DND-41 (cell line): ENCODE measurements at regions not wholly inside any gene's neighbourhood (a gene's known extent, or its start where the extent isn't known, plus 50 kb on each side); places are given as distances from the start of the nearest gene placed in this dataset.

Experiments
- ATAC-seq: fragments of 200-7000 bp; cut with Tn5 transposase; 3 replicates; pipeline ENCODE4 v1.9.1; 2021; ENCODE audit warnings: low read depth; ENCODE audit not compliant: insufficient read depth
- DNase-seq: peaks from one replicate; pipeline ENCODE4 v3.0.0-alpha.2; 2020
- H2AFZ ChIP-seq: 2 replicates; pipeline ENCODE4 v1.6.0; 2012; ENCODE audit warnings: low read depth, low read length
- H3K27ac ChIP-seq: 2 replicates; pipeline ENCODE4 v1.5.1; 2012; ENCODE audit warnings: low read length, inconsistent platforms
- H3K27me3 ChIP-seq: fragments of 200-600 bp; sonication (generic); 2 replicates; pipeline ENCODE4 v1.6.0; 2012; ENCODE audit warnings: low read length, mild to moderate bottlenecking, inconsistent platforms; ENCODE audit not compliant: insufficient read depth, poor library complexity
- H3K36me3 ChIP-seq: 2 replicates; pipeline ENCODE4 v1.5.1; 2012; ENCODE audit warnings: low read length, inconsistent platforms; ENCODE audit not compliant: insufficient read depth
- H3K4me1 ChIP-seq: 2 replicates; pipeline ENCODE4 v1.5.1; 2012; ENCODE audit warnings: mild to moderate bottlenecking, low read length; ENCODE audit not compliant: insufficient read depth
- H3K4me2 ChIP-seq: 2 replicates; pipeline ENCODE4 v1.6.0; 2012; ENCODE audit warnings: mild to moderate bottlenecking, moderate library complexity, low read length, inconsistent platforms; ENCODE audit not compliant: insufficient read depth
- H3K4me3 ChIP-seq, 2 experiments: fragments of 200-600 bp in 1 of 2; shearing (Covaris generic) in 1 of 2; 2 replicates each; pipeline ENCODE4 v1.5.1; 2012 to 2016; ENCODE audit warnings: inconsistent platforms in 2 of 2, low read length in 2 of 2, mild to moderate bottlenecking in 2 of 2, low read depth in 1 of 2, moderate library complexity in 1 of 2
- H3K79me2 ChIP-seq: 2 replicates; pipeline ENCODE4 v1.6.0; 2012; ENCODE audit warnings: low read length, inconsistent platforms; ENCODE audit not compliant: insufficient read depth
- H3K9ac ChIP-seq: 2 replicates; pipeline ENCODE4 v1.6.0; 2012; ENCODE audit warnings: low read depth, mild to moderate bottlenecking, inconsistent platforms, low read length, moderate library complexity
- H3K9me3 ChIP-seq: 2 replicates; pipeline ENCODE4 v1.5.1; 2012; ENCODE audit warnings: low read length, moderate library complexity, mild to moderate bottlenecking, inconsistent platforms; ENCODE audit not compliant: insufficient read depth, severe bottlenecking
- H4K20me1 ChIP-seq: 2 replicates; pipeline ENCODE4 v1.6.0; 2012; ENCODE audit warnings: low read length; ENCODE audit not compliant: insufficient read depth
- EZH2 ChIP-seq: IDR thresholded peaks from 3 replicates; pipeline ENCODE4 v1.6.1; 2012; ENCODE audit warnings: borderline replicate concordance, low read depth, mild to moderate bottlenecking, moderate library complexity, low read length, inconsistent platforms; ENCODE audit not compliant: severe bottlenecking
- TF ChIP-seq, protein P1 (sequence below): IDR thresholded peaks from 2 replicates; pipeline ENCODE4 v1.5.1; 2012; ENCODE audit warnings: borderline replicate concordance, low read length, moderate library complexity, mild to moderate bottlenecking; ENCODE audit not compliant: poor library complexity, severe bottlenecking; ENCODE audit errors: extremely low read depth

- no peaks in the 10 kb centered on the region for H3K36me3 ChIP-seq
- no peak overlapping the region for H2AFZ ChIP-seq
- H3K4me3 ChIP-seq, result no peak overlapping the region
- DNase-seq, result no peak
- H3K79me2 ChIP-seq, result no peaks in the 10 kb centered on the region
- no peak for TF ChIP-seq EZH2
- TF ChIP-seq, protein P1, sequence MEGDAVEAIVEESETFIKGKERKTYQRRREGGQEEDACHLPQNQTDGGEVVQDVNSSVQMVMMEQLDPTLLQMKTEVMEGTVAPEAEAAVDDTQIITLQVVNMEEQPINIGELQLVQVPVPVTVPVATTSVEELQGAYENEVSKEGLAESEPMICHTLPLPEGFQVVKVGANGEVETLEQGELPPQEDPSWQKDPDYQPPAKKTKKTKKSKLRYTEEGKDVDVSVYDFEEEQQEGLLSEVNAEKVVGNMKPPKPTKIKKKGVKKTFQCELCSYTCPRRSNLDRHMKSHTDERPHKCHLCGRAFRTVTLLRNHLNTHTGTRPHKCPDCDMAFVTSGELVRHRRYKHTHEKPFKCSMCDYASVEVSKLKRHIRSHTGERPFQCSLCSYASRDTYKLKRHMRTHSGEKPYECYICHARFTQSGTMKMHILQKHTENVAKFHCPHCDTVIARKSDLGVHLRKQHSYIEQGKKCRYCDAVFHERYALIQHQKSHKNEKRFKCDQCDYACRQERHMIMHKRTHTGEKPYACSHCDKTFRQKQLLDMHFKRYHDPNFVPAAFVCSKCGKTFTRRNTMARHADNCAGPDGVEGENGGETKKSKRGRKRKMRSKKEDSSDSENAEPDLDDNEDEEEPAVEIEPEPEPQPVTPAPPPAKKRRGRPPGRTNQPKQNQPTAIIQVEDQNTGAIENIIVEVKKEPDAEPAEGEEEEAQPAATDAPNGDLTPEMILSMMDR, result no peak
- H3K9ac ChIP-seq, result no peak overlapping the region
- ATAC-seq, result no peak
- no peaks in the 10 kb centered on the region for H3K4me1 ChIP-seq
- no peak overlapping the region for H3K27ac ChIP-seq
- H4K20me1 ChIP-seq, result no peaks in the 10 kb centered on the region
- H3K27me3 ChIP-seq, result no peaks in the 10 kb centered on the region
- H3K9me3 ChIP-seq, result no peaks in the 10 kb centered on the region
- no peak overlapping the region for H3K4me2 ChIP-seq
These were observed 433.8 kb downstream of the PRKD1 start for GRCh38 chr14:29493849-29494248.

GRCh38 chr14:29494312-29494711 is 433.3 kb downstream of the PRKD1 start:
- Histone ChIP-seq H3K4me3 (no peak overlapping the region), H3K4me2 (no peak overlapping the region), H3K27ac (no peak overlapping the region), H3K9me3 (no peaks in the 10 kb centered on the region), H4K20me1 (no peaks in the 10 kb centered on the region), H3K36me3 (no peaks in the 10 kb centered on the region), H3K79me2 (no peaks in the 10 kb centered on the region), H2AFZ (no peak overlapping the region), H3K27me3 (no peaks in the 10 kb centered on the region), H3K4me1 (no peaks in the 10 kb centered on the region), H3K9ac (no peak overlapping the region)
- no peak for DNase-seq
- TF ChIP-seq, protein P1, result no peak
- TF ChIP-seq EZH2, result no peak
- no peak for ATAC-seq

DNA sequence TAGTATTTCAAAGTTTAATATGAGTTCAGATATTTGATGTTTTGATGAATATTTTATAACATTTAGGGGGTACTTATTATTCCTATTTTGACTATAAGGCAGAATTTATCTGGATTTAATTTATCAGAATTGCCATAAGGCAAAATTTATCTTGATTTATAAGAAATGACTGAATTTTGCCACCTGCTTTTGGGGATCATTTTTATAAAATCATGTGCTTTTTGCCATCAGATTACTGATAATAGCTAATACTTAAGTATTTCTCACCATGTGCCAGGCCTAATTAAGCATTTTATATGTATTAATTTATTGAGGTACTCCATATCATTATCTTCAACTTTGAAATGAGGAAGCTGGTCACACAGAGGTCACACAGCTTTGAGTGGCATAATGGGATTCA is 423.7 kb downstream of the PRKD1 start:
- Histone ChIP-seq H3K27me3 (no peaks in the 10 kb centered on the region), H3K4me1 (no peaks in the 10 kb centered on the region), H3K36me3 (no peaks in the 10 kb centered on the region), H3K9me3 (no peaks in the 10 kb centered on the region), H3K79me2 (no peaks in the 10 kb centered on the region), H3K27ac (no peak overlapping the region), H4K20me1 (no peaks in the 10 kb centered on the region), H3K4me3 (no peak overlapping the region), H2AFZ (no peak overlapping the region), H3K4me2 (no peak overlapping the region), H3K9ac (no peak overlapping the region)
- no peak for ATAC-seq
- no peak for TF ChIP-seq EZH2
- TF ChIP-seq, protein P1, result no peak
- DNase-seq, result no peak

DNA sequence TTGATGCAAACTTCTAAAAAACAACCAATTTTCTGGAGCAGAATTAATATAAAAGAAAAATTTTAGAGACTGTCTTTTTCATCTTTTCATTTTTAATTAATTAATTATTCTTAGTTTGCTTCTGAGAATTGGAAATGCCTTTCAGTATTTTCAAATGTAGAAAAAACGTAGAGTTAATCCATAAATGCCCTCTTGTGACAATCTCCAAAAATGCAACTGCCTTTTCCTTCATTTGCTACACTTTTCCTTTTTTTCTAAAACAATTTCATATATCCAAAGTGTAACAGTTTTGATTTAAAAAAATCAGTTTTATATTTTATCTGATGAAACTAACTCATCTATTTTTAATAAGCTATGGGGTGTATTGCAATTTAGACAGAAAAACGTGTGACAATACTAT is 409.3 kb downstream of the PRKD1 start:
- no peak for DNase-seq
- Histone ChIP-seq H3K9me3 (peaks cover 4% of the 10 kb centered on the region), H3K4me1 (no peaks in the 10 kb centered on the region), H2AFZ (no peak overlapping the region), H3K4me2 (no peak overlapping the region), H3K36me3 (no peaks in the 10 kb centered on the region), H4K20me1 (no peaks in the 10 kb centered on the region), H3K9ac (no peak overlapping the region), H3K4me3 (no peak overlapping the region), H3K27me3 (no peaks in the 10 kb centered on the region), H3K79me2 (no peaks in the 10 kb centered on the region), H3K27ac (no peak overlapping the region)
- no peak for TF ChIP-seq EZH2
- TF ChIP-seq, protein P1, result no peak
- ATAC-seq, result no peak
